HG03520 (cell line): ENCODE measurements at regions not wholly inside any gene's neighbourhood (a gene's known extent, or its start where the extent isn't known, plus 50 kb on each side); places are given as distances from the start of the nearest gene placed in this dataset.

Source experiments
- ATAC-seq: cut with Tn5 transposase; IDR thresholded peaks from one replicate; pipeline ENCODE4 v1.9.1; 2021; ENCODE audit warnings: mild to moderate bottlenecking, moderate library complexity; ENCODE audit not compliant: unreplicated experiment

GRCh38 chr16:64421515-64421914 is 700.3 kb downstream of the CDH11 start:
- ATAC-seq = no peak

- ATAC-seq = no peak
Measured at GRCh38 chr16:64419832-64420231, 702.0 kb downstream of the CDH11 start.

- no peak for ATAC-seq
Measured at GRCh38 chr16:64417711-64418227, 704.1 kb downstream of the CDH11 start.

- no peak for ATAC-seq
Measured at GRCh38 chr16:64416216-64417005, 705.5 kb downstream of the CDH11 start.

- no peak for ATAC-seq
Measured at GRCh38 chr16:64412578-64413280, 709.1 kb downstream of the CDH11 start.

- ATAC-seq = no peak
Measured at GRCh38 chr16:64410306-64410705, 711.6 kb downstream of the CDH11 start.

- no peak for ATAC-seq
Measured at GRCh38 chr16:64409783-64410210, 712.1 kb downstream of the CDH11 start.

- ATAC-seq = no peak
Measured at GRCh38 chr16:64408699-64409098, 713.2 kb downstream of the CDH11 start.

- ATAC-seq = no peak
Measured at GRCh38 chr16:64406770-64407181, 715.1 kb downstream of the CDH11 start.

- ATAC-seq = no peak
Measured at GRCh38 chr16:64403352-64403751, 718.5 kb downstream of the CDH11 start.

GRCh38 chr16:64398793-64399192 is 723.1 kb downstream of the CDH11 start:
- no peak for ATAC-seq

- no peak for ATAC-seq
Measured at GRCh38 chr16:64397945-64398508, 723.8 kb downstream of the CDH11 start.

GRCh38 chr16:64397042-64397441 is 724.8 kb downstream of the CDH11 start:
- ATAC-seq = no peak

GRCh38 chr16:64394061-64394460 is 727.8 kb downstream of the CDH11 start:
- ATAC-seq = no peak

GRCh38 chr16:64392456-64392855 is 729.4 kb downstream of the CDH11 start:
- ATAC-seq = no peak

- no peak for ATAC-seq
Measured at GRCh38 chr16:64391063-64391600, 730.7 kb downstream of the CDH11 start.

- ATAC-seq = no peak
Measured at GRCh38 chr16:64390102-64390501, 731.8 kb downstream of the CDH11 start.

GRCh38 chr16:64384636-64385035 is 737.2 kb downstream of the CDH11 start:
- no peak for ATAC-seq

- ATAC-seq = no peak
Measured at GRCh38 chr16:64381979-64382378, 739.9 kb downstream of the CDH11 start.

- ATAC-seq = no peak
Measured at GRCh38 chr16:64380751-64381150, 741.1 kb downstream of the CDH11 start.

GRCh38 chr16:64375391-64375980 is 746.4 kb downstream of the CDH11 start:
- no peak for ATAC-seq
